ENCODE measurements at regions not wholly inside any gene's neighbourhood (a gene's known extent, or its start where the extent isn't known, plus 50 kb on each side); places are given as distances from the start of the nearest gene placed in this dataset.
"Not testable (repeated sequence)": the region's sequence is repeated elsewhere in the genome, so short reads cannot be mapped to it uniquely, and the experiment has no call there.

GRCh38 chr3:182424006-182424405 is 369.3 kb upstream of the ATP11B start:
- Histone ChIP-seq H3K36me3 (ENCODE audit: control insufficient read depth, insufficient read depth, low read length) (no peaks in the 10 kb centered on the region), H3K4me3 (replicated peaks; ENCODE audit: low read depth, low read length) (no peak overlapping the region), H3K27me3 (replicated peaks; ENCODE audit: control insufficient read depth, insufficient read depth, low read length) (no peaks in the 10 kb centered on the region)
- no peak for TF ChIP-seq CTCF (IDR thresholded peaks at IDR 0.05; ENCODE audit: insufficient read depth, low read length, poor library complexity, severe bottlenecking)
- DNase-seq (ENCODE audit: extremely low read depth, insufficient read length): no peak

GRCh38 chr3:182425926-182426718 is 367.2 kb upstream of the ATP11B start:
- H3K4me3 ChIP-seq (replicated peaks; ENCODE audit: low read depth, low read length); H3K27me3 ChIP-seq (replicated peaks; ENCODE audit: control insufficient read depth, insufficient read depth, low read length); H3K36me3 ChIP-seq (ENCODE audit: control insufficient read depth, insufficient read depth, low read length); DNase-seq (ENCODE audit: extremely low read depth, insufficient read length): not testable (repeated sequence)

GRCh38 chr3:182431972-182432371 is 361.3 kb upstream of the ATP11B start:
- H3K36me3 ChIP-seq (ENCODE audit: control insufficient read depth, insufficient read depth, low read length); H3K4me3 ChIP-seq (replicated peaks; ENCODE audit: low read depth, low read length); DNase-seq (ENCODE audit: extremely low read depth, insufficient read length); H3K27me3 ChIP-seq (replicated peaks; ENCODE audit: control insufficient read depth, insufficient read depth, low read length): not testable (repeated sequence)

- H3K4me3 ChIP-seq (replicated peaks; ENCODE audit: low read depth, low read length): no peak overlapping the region
- no peak for TF ChIP-seq CTCF (IDR thresholded peaks at IDR 0.05; ENCODE audit: insufficient read depth, low read length, poor library complexity, severe bottlenecking)
- no peak for DNase-seq (ENCODE audit: extremely low read depth, insufficient read length)
- no peaks in the 10 kb centered on the region for H3K36me3 ChIP-seq (ENCODE audit: control insufficient read depth, insufficient read depth, low read length)
- no peaks in the 10 kb centered on the region for H3K27me3 ChIP-seq (replicated peaks; ENCODE audit: control insufficient read depth, insufficient read depth, low read length)
Measured at GRCh38 chr3:182435860-182436259, 357.4 kb upstream of the ATP11B start.

- Histone ChIP-seq H3K4me3 (replicated peaks; ENCODE audit: low read depth, low read length) (no peak overlapping the region), H3K27me3 (replicated peaks; ENCODE audit: control insufficient read depth, insufficient read depth, low read length) (no peaks in the 10 kb centered on the region), H3K36me3 (ENCODE audit: control insufficient read depth, insufficient read depth, low read length) (no peaks in the 10 kb centered on the region)
- no peak for TF ChIP-seq CTCF (IDR thresholded peaks at IDR 0.05; ENCODE audit: insufficient read depth, low read length, poor library complexity, severe bottlenecking)
- no peak for DNase-seq (ENCODE audit: extremely low read depth, insufficient read length)
Measured at GRCh38 chr3:182436547-182436946, 356.8 kb upstream of the ATP11B start.

- no peak for TF ChIP-seq CTCF (IDR thresholded peaks at IDR 0.05; ENCODE audit: insufficient read depth, low read length, poor library complexity, severe bottlenecking)
- Histone ChIP-seq H3K4me3 (replicated peaks; ENCODE audit: low read depth, low read length) (no peak overlapping the region), H3K27me3 (replicated peaks; ENCODE audit: control insufficient read depth, insufficient read depth, low read length) (no peaks in the 10 kb centered on the region), H3K36me3 (ENCODE audit: control insufficient read depth, insufficient read depth, low read length) (no peaks in the 10 kb centered on the region)
- no peak for DNase-seq (ENCODE audit: extremely low read depth, insufficient read length)
Measured at GRCh38 chr3:182438398-182438797, 354.9 kb upstream of the ATP11B start.

- H3K27me3 ChIP-seq (replicated peaks; ENCODE audit: control insufficient read depth, insufficient read depth, low read length): no peaks in the 10 kb centered on the region
- no peaks in the 10 kb centered on the region for H3K36me3 ChIP-seq (ENCODE audit: control insufficient read depth, insufficient read depth, low read length)
- no peak overlapping the region for H3K4me3 ChIP-seq (replicated peaks; ENCODE audit: low read depth, low read length)
- no peak for TF ChIP-seq CTCF (IDR thresholded peaks at IDR 0.05; ENCODE audit: insufficient read depth, low read length, poor library complexity, severe bottlenecking)
- DNase-seq (ENCODE audit: extremely low read depth, insufficient read length): no peak
Measured at GRCh38 chr3:182440101-182440500, 353.2 kb upstream of the ATP11B start.
